HG03139 (cell line): ENCODE measurements at regions not wholly inside any gene's neighbourhood (a gene's known extent, or its start where the extent isn't known, plus 50 kb on each side); places are given as distances from the start of the nearest gene placed in this dataset.

Experiments
- ATAC-seq: cut with Tn5 transposase; IDR thresholded peaks from one replicate; pipeline ENCODE4 v1.9.1; 2021; ENCODE audit not compliant: unreplicated experiment

GRCh38 chr7:16320099-16320660 lies 101.2 kb downstream of the CRPPA start:
- ATAC-seq: no peak

DNA sequence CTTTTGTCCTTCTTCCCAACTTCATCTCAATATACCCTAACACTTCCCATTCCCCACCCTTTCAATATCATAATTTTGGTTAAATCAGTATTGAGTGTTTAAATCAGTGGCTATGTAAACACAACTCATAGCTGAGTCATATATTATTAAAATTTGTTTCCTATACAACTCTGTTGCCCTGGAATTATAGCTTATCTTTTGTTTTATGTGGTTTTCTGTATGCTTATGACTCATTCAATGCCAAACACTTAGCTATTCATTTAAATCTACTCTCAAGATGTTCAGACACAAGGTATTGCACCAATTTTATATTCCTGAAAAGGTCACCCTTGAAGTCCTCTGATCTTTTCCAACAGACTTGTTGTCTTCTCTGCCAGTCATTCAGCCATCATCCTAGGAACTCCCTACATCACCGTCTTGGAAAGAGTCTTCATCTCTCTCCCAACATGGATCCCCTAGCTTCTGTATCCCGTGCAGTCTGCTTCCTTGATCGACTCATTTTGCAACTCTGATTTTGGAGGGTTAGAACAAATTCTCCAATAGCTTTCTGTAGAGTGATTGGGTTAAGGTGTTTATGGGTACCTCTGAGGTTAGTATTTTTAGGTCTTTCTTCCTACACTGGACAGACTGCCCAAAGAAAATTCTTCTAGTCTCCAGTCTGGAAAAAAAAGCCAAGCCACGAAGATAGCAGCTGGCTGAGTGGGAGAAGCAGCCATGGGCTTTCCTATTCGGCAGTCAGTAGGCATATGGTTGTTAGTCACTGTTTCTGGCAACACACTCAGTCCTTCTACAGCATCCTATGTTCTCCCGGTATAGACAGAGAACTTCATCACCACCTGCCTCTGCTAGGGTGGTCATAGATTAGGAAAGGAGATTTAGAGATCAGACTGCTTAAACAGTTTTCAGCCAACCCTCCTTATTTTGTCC lies 102.1 kb downstream of the CRPPA start:
- ATAC-seq: no peak

DNA sequence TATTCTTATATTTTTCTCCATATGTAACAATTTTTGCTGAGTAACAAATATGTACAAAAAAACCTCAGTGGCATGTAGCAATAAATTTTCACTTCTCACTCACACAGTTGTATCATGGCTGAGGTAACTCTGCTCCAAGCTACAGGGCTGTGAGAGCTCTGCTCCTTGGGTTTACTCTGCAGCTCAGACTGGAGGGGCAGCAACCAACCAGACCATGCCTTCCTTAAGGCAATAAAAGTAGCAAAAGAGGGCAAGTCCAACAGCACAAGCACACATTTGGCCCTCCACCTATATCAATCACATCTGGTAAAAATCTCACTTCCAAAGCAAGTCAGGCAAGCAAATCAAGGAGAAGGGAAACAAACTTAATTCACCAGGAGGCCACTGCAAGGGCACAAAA lies 102.9 kb downstream of the CRPPA start:
- ATAC-seq: no peak

- ATAC-seq: no peak
Observed at GRCh38 chr7:16317406-16317805, 103.9 kb downstream of the CRPPA start.

- ATAC-seq: no peak
Observed at GRCh38 chr7:16315280-16315679, 106.1 kb downstream of the CRPPA start.

DNA sequence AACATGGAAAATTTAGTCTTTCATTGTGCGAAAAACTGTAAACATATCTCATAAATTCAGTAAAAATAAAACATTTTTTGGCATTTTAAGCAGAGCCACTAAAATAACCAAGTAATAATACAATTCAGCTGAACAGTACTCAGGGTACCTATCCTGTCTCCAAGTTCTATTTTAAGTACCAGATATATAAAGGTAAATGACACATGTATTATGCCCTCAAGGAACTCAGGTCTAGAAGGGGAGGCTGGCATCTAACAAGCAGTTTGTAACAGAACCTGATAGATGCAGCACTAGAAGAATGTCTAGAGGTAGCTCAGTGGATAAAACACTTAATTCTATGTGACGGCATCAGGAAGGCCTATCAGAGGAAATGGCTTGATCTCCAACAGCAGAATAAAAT lies 112.2 kb downstream of the CRPPA start:
- ATAC-seq: no peak

- ATAC-seq: no peak
Observed at GRCh38 chr7:16301291-16301690, 120.0 kb downstream of the CRPPA start.

- ATAC-seq: no peak
Observed at GRCh38 chr7:16300361-16300895, 120.9 kb downstream of the CRPPA start.

DNA sequence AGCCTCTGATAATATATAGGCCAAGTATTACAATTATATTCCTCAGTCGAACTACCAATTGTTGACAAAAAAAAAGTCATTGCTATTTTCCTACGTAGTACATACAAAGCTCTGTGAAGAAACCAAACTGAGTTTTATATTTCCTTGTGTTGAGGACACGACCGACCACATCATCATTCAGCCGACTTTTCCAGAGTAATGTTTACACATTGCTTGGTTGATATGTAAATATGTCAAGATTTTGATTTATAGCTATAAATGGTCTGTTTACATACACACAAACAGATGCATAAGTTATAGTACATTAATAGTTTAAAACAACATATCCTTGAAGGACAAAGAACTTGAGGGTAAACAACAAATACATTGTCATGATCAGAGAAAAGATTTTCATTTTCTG lies 121.5 kb downstream of the CRPPA start:
- no peak for ATAC-seq

DNA sequence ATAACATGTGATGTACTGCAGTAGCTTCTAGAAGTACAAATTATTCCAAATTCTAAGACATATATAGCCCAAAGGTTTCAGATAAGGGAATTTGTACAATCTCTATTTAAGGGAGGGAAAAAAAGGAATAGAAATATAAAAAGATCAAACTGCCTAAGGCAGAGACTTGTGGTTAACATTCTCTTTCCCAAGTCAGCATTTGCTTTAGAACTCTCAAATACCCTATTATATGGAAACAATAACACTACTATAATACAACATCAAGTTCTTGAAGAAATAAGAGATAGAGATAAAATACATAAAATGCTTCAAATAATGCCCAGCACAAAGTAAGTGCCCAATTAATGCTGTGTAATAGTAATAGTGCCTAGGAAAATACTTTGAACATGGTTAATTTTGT lies 123.1 kb downstream of the CRPPA start:
- no peak for ATAC-seq

DNA sequence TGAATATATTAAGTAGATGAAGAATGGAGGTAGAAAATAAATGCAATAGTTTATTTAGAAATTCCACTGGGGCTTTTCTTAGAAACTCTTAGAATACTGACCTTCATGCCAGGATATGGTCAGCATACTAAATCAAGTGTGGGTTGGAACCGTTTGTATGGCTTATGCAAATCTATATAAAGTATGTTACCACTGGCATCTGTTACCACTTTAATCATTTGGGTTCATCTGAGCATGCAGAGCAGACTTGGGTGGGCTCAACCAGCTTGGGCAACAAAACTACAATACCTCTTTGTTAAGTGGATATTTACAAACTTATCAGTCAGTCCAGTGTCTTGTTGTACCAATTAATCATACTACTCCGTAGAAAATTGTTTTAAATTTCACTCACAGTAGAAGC lies 125.8 kb downstream of the CRPPA start:
- no peak for ATAC-seq

GRCh38 chr7:16293669-16294425 lies 127.5 kb downstream of the CRPPA start:
- ATAC-seq: no peak

- no peak for ATAC-seq
Observed at GRCh38 chr7:16284581-16284980, 136.8 kb downstream of the CRPPA start.

GRCh38 chr7:16278167-16278787 lies 143.1 kb downstream of the CRPPA start:
- ATAC-seq: no peak

DNA sequence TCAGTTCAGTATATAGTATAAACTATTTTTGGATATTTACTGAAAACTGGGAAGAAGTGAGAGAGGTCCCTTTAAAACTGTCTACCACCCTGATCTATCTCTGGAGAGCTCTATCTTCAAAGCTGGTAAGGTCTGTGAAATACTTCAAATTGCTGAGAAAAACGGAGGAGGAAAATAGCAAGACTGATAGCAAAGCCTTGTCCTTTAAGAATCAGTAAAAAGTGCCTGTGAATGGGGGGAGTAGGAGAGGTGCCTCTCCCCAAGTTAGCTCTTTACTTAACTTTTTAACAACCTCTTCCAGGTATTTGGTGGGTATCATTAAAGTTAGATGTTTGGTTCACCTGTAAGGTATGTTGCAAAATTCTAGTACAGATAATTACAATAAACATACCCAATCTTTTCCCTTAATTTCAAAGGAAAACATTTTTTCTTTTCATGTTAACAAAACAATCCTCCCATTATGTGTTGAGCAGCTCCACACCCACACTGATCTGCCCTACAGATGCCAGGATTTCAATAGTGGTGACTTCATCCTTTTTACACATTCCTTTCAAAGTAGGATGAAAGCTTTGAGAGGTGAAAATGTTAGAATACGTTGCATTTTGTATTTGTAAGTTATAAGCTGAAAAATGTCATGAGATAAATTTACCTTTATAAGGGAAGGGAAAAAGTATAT lies 149.2 kb downstream of the CRPPA start:
- ATAC-seq: no peak

- no peak for ATAC-seq
Observed at GRCh38 chr7:16271355-16271915, 149.9 kb downstream of the CRPPA start.

DNA sequence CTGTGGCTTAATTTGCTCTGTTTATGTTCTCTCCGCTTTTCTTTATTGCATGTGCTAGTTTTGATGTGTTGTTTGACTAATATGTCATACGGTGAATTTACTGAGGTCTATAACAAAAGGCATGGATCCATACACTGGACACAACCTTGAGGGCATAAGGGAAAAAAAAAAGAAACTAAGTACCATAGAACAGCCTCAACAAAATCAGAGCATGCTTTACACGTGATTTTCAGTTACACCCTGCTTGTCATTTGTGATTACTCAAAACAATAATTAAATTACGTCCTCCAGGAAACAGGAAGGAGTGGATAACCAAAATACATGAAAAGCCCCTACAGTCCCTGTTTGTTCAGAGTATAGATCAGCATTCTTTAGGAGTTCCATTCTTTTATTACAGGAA lies 150.5 kb downstream of the CRPPA start:
- no peak for ATAC-seq

DNA sequence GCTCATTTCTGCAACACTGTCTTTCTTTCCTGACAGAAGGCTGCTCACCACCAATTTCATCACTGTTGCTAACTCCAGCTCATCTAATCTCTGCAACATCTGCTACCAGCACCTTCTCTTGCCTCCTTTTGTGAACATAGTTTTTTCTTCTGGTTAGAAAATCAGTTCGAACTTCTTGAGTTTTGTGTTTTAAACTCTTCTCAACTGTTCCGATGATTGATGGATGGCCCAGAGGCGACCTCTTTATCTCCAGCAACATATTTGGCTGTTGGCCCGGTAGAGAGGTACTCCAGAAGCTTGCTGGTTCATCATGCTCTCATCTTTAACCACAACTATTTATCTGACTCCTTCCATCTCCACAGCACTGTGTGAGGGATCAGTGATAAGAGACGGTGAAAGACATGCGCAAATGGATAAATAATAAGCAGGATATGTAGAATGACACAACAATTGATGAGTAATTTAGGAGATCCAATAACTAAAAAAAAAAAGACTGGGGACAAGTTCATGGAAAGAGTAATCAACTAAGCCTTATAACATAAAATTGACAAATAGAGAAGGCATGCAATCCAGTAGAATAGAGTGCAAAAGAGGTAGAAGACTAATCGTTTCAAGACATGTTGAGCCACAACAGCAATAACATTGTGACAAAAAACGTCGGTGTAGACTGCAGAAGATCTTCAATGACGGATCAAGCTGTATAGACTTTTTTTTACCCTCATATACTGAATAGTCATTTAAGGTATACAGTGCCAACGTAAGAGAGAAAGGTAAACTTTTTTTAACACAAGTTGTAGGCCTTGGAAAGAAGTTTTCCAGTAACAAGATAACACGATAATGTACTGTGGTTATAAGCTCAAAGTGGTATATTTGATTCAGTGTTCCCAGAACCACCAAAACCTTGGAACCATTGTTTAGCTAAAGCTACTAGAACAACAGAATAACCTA lies 152.2 kb downstream of the CRPPA start:
- ATAC-seq: no peak
